Ovary (tissue), 3 donors: ENCODE measurements at regions not wholly inside any gene's neighbourhood (a gene's known extent, or its start where the extent isn't known, plus 50 kb on each side); places are given as distances from the start of the nearest gene placed in this dataset.

Experiments used
- CTCF ChIP-seq, 3 donors: fragments of 450-650 bp in 2 of 3; fragments of 200-600 bp in 1 of 3; IDR thresholded peaks; one replicate each; pipeline versions ENCODE4 v1.5.1 to v1.8.0; 2016 to 2022; ENCODE audit warnings: antibody characterized with exemption in 3 of 3, mild to moderate bottlenecking in 1 of 3
- POLR2A ChIP-seq: fragments of 450-650 bp; IDR thresholded peaks from one replicate; pipeline ENCODE4 v1.6.1; 2017; ENCODE audit warnings: antibody characterized with exemption, mild to moderate bottlenecking, moderate library complexity
- donor health status: DM: no; HTN: no; CAD: no.

GRCh38 chr3:95468331-95468730 is 1346.1 kb upstream of the EPHA6 start:
- TF ChIP-seq CTCF (IDR thresholded peaks at IDR 0.05), result no peak
- TF ChIP-seq POLR2A, result no peak
